K562 (cell line): ENCODE measurements at regions not wholly inside any gene's neighbourhood (a gene's known extent, or its start where the extent isn't known, plus 50 kb on each side); places are given as distances from the start of the nearest gene placed in this dataset.

Experiments used
- ATAC-seq: fragments of 200-7000 bp; cut with Tn5 transposase; 3 replicates; pipeline ENCODE4 v1.9.1; 2020; ENCODE audit warnings: moderate library complexity
- BruUV-seq: library from RNA; stranded (reverse); fragments of 400-500 nt; replicated peaks from 2 replicates; lab custom pipeline; 2021; lab: Mats Ljungman, UMichigan
- CTCF ChIA-PET: fragments of 300-600 bp; formaldehyde crosslinking; extraction: SDS; loops from one replicate; lab custom pipeline; 2021; ENCODE audit warnings: low intra/inter-chr PET ratio; lab: Yijun Ruan, JAX
- POLR2A ChIA-PET: fragments of 300-600, 350-650 bp; sonication (Branson Sonifier 250); formaldehyde crosslinking; extraction: SDS; loops from one replicate; lab custom pipeline; 2021; ENCODE audit warnings: antibody characterized with exemption, inconsistent platforms; lab: Yijun Ruan, JAX
- DNase-seq, 4 experiments: peaks; one replicate each; pipeline versions ENCODE4 v3.0.0 to v3.0.0-alpha.2; 2011 to 2018; ENCODE audit warnings: low spot score in 3 of 4, mixed read lengths in 3 of 4; ENCODE audit errors: extremely low read depth in 1 of 4
- FAIRE-seq: peaks from 2 replicates; lab custom pipeline; 2011; peaks lifted over from hg19 to GRCh38; lab: Jason Lieb, UNC
- H2AFZ ChIP-seq: 2 replicates; pipeline ENCODE4 v1.6.0; 2011; ENCODE audit warnings: low read depth, low read length, control low read depth, inconsistent platforms
- H3K27ac ChIP-seq: fragments of 200-600 bp; 3 replicates; pipeline ENCODE4 v1.8.0; 2011; ENCODE audit warnings: low read depth, mild to moderate bottlenecking, control low read depth, inconsistent platforms, low read length, moderate library complexity, mixed read lengths; ENCODE audit errors: extremely low read depth
- H3K27me3 ChIP-seq, 2 experiments: fragments of 300-600 bp in 1 of 2; 2 replicates in 1 of 2; 3 replicates in 1 of 2; pipeline versions ENCODE4 v1.6.0 to v1.8.0; 2011; ENCODE audit warnings: inconsistent platforms in 2 of 2, low read length in 2 of 2, mild to moderate bottlenecking in 1 of 2, mixed read lengths in 1 of 2, moderate library complexity in 1 of 2; ENCODE audit not compliant: control insufficient read depth in 2 of 2, insufficient read depth in 2 of 2
- H3K36me3 ChIP-seq: fragments of 300-600 bp; 3 replicates; pipeline ENCODE4 v1.8.0; 2011; ENCODE audit warnings: mild to moderate bottlenecking, low read length, inconsistent platforms; ENCODE audit not compliant: control insufficient read depth, insufficient read depth
- H3K4me1 ChIP-seq, 2 experiments: fragments of 200-600 bp in 1 of 2; replicated peaks in 1 of 2; 2 replicates in 1 of 2; 3 replicates in 1 of 2; pipeline versions ENCODE4 v1.5.1 to v1.8.0; 2011; ENCODE audit warnings: inconsistent platforms in 2 of 2, low read length in 2 of 2, mild to moderate bottlenecking in 1 of 2, mixed read lengths in 1 of 2, moderate library complexity in 1 of 2; ENCODE audit not compliant: control insufficient read depth in 2 of 2, insufficient read depth in 2 of 2
- H3K4me2 ChIP-seq: 2 replicates; pipeline ENCODE4 v1.6.1; 2011; ENCODE audit warnings: low read length, control low read depth, inconsistent platforms, mixed read lengths; ENCODE audit not compliant: insufficient read depth
- H3K4me3 ChIP-seq: fragments of 200-600 bp; sonication (generic), shearing (Covaris generic); 2 replicates; pipeline ENCODE4 v1.5.1; 2016; ENCODE audit warnings: control low read depth, inconsistent platforms
- H3K79me2 ChIP-seq: fragments of 200-600 bp; 3 replicates; pipeline ENCODE4 v1.8.0; 2011; ENCODE audit warnings: low read length, inconsistent platforms; ENCODE audit not compliant: control insufficient read depth, insufficient read depth
- H3K9ac ChIP-seq, 2 experiments: 2 replicates each; pipeline versions ENCODE4 v1.6.0 to v1.6.1; 2011; ENCODE audit warnings: low read depth in 2 of 2, low read length in 2 of 2, control low read depth in 1 of 2, inconsistent platforms in 1 of 2, mild to moderate bottlenecking in 1 of 2, mixed read lengths in 1 of 2; ENCODE audit not compliant: insufficient read depth in 1 of 2
- H3K9me1 ChIP-seq: one replicate; pipeline ENCODE4 v1.6.0; 2011; ENCODE audit warnings: inconsistent platforms, mild to moderate bottlenecking, low read length, moderate library complexity; ENCODE audit not compliant: control insufficient read depth, insufficient read depth
- H3K9me3 ChIP-seq: replicated peaks from 2 replicates; pipeline ENCODE4 v1.5.1; 2011; ENCODE audit warnings: low read depth, low read length, inconsistent platforms; ENCODE audit not compliant: control insufficient read depth, insufficient read depth
- H4K20me1 ChIP-seq: replicated peaks from 2 replicates; pipeline ENCODE4 v1.6.1; 2011; ENCODE audit warnings: low read length, inconsistent platforms, mixed read lengths; ENCODE audit not compliant: control insufficient read depth, insufficient read depth
- CBX3 ChIP-seq, 2 experiments: IDR thresholded peaks; 1 replicate in 1 of 2; 2 replicates in 1 of 2; pipeline ENCODE4 v1.6.1; 2012; ENCODE audit warnings: inconsistent platforms in 2 of 2, low read length in 2 of 2, borderline replicate concordance in 1 of 2, control low read depth in 1 of 2
- RUNX1 ChIP-seq: sonication (generic); IDR thresholded peaks from 2 replicates; pipeline ENCODE4 v1.6.1; 2016; ENCODE audit warnings: antibody characterized with exemption, low read depth
- TEAD4 ChIP-seq, 2 experiments: sonication (generic) in 1 of 2; formaldehyde crosslinking in 1 of 2; IDR thresholded peaks; 2 replicates each; pipeline versions ENCODE4 v1.6.1 to v1.8.0; 2012 to 2022; ENCODE audit warnings: borderline replicate concordance in 1 of 2, inconsistent platforms in 1 of 2, low read length in 1 of 2, mild to moderate bottlenecking in 1 of 2, missing genetic modification reagents in 1 of 2
- U2AF1 ChIP-seq: fragments of 200-400 bp; formaldehyde crosslinking; optimal IDR thresholded peaks from 2 replicates; pipeline ENCODE3; 2017; ENCODE audit warnings: mild to moderate bottlenecking, low read depth, low read length, moderate library complexity
- XRCC4 ChIP-seq: IDR thresholded peaks from one replicate; pipeline ENCODE4 v1.6.1; 2011; ENCODE audit not compliant: insufficient read depth, insufficient read length; ENCODE audit errors: extremely low read depth
- WGBS: fragments of 100-300 bp; shearing (Covaris generic); methylation state at CpG from one replicate; pipeline ENCODE4 v1.1.6; 2016; ENCODE audit warnings: low coverage, mixed read lengths; ENCODE audit not compliant: insufficient coverage; ENCODE audit errors: missing lambda C conversion rate; 5-methylcytosine and 5-hydroxymethylcytosine counted together
- in situ Hi-C: fragments of 300-500 bp; cut with MboI; formaldehyde crosslinking; loops from 4 replicates; pipeline ENCODE4 v1.15.0; 2018; ENCODE audit warnings: inconsistent platforms, mixed read lengths
- intact Hi-C: fragments of 100-400 bp; cut with micrococcal nuclease; formaldehyde crosslinking; loops from 2 replicates; pipeline ENCODE4 v1.14.2; 2022

- H3K9ac ChIP-seq: no peak overlapping the region
- H2AFZ ChIP-seq: no peak overlapping the region
- no peak for FAIRE-seq
- ChIA-PET CTCF (no interaction called here), POLR2A (no interaction called here)
- no peaks in the 10 kb centered on the region for H3K4me1 ChIP-seq
- no peak overlapping the region for H3K4me3 ChIP-seq
- ATAC-seq: no peak
- no peaks in the 10 kb centered on the region for H3K27me3 ChIP-seq
- no peaks in the 10 kb centered on the region for H3K9me1 ChIP-seq
- H3K36me3 ChIP-seq: no peaks in the 10 kb centered on the region
- intact Hi-C loops (no loop called here), in situ Hi-C loops (no loop called here)
- TF ChIP-seq U2AF1 (no peak), TEAD4 (IDR thresholded peaks at IDR 0.05; ENCODE audit: low read length) (no peak), TEAD4 (CRISPR knock-in tag; IDR thresholded peaks at IDR 0.05; ENCODE audit: borderline replicate concordance) (no peak), RUNX1 (no peak)
- H3K79me2 ChIP-seq: no peaks in the 10 kb centered on the region
- no TSS peak for BruUV-seq
- no peak overlapping the region for H3K27ac ChIP-seq
- H4K20me1 ChIP-seq: no peaks in the 10 kb centered on the region
- DNase-seq: no peak
- no peaks in the 10 kb centered on the region for H3K9me3 ChIP-seq
- WGBS: 2% methylated on average over 7 of the region's 7 CpGs
- H3K4me2 ChIP-seq: no peak overlapping the region
These were observed 383.7 kb downstream of the CDH2 start for GRCh38 chr18:27793013-27793785.

DNA sequence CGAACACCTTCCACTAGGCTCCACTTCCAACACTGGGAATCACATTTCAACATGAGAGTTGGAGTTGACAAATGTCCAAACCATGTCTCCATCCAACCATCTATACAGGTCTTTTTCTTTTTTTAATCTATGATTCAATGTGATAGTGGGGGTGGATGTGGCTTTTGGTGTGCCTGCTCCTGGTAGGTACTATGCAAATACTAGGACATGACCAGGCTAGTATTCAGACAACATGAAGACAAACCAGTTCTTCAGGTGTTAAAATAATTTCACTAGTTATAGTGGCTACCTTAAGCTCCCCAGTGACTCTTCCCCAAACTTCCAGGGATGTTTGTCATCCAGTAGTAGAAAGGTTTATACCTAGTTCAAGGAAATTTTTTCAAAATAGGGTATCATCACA, 387.5 kb downstream of the CDH2 start:
- H3K79me2 ChIP-seq: no peaks in the 10 kb centered on the region
- no peaks in the 10 kb centered on the region for H4K20me1 ChIP-seq
- H3K4me1 ChIP-seq: no peaks in the 10 kb centered on the region
- ChIA-PET CTCF (no interaction called here), POLR2A (no interaction called here)
- no peak for DNase-seq
- H2AFZ ChIP-seq: no peak overlapping the region
- H3K36me3 ChIP-seq: no peaks in the 10 kb centered on the region
- in situ Hi-C loops (no loop called here), intact Hi-C loops (no loop called here)
- H3K4me3 ChIP-seq: no peak overlapping the region
- H3K27ac ChIP-seq: no peak overlapping the region
- H3K9me3 ChIP-seq: no peaks in the 10 kb centered on the region
- H3K9ac ChIP-seq: no peak overlapping the region
- TF ChIP-seq CBX3 (IDR thresholded peaks at IDR 0.05; ENCODE audit: borderline replicate concordance in 1 of 2, low read length in 2 of 2): no peak
- TF ChIP-seq XRCC4: no peak
- H3K4me2 ChIP-seq: no peak overlapping the region
- no peaks in the 10 kb centered on the region for H3K27me3 ChIP-seq
- no peaks in the 10 kb centered on the region for H3K9me1 ChIP-seq
- no peak for ATAC-seq
- no TSS peak for BruUV-seq
- FAIRE-seq: no peak
- 0% methylated on average over 1 of the region's 1 CpG for WGBS
